Testis (tissue), 2 donors: ENCODE measurements at regions not wholly inside any gene's neighbourhood (a gene's known extent, or its start where the extent isn't known, plus 50 kb on each side); places are given as distances from the start of the nearest gene placed in this dataset.
"Not testable (repeated sequence)": the region's sequence is repeated elsewhere in the genome, so short reads cannot be mapped to it uniquely, and the experiment has no call there.

ENCODE experiments used
- DNase-seq: peaks from one replicate; pipeline ENCODE4 v3.0.0-alpha.2; 2019
- H3K27ac ChIP-seq, 2 donors: fragments of 200-600 bp; sonication (generic); one replicate each; pipeline ENCODE4 v1.5.1; 2019
- H3K27me3 ChIP-seq: fragments of 200-600 bp; sonication (generic); one replicate; pipeline ENCODE4 v1.5.1; 2019
- H3K36me3 ChIP-seq: fragments of 200-600 bp; sonication (generic); one replicate; pipeline ENCODE4 v1.5.1; 2017; ENCODE audit warnings: low read depth; ENCODE audit errors: missing control alignments
- H3K4me1 ChIP-seq: fragments of 200-600 bp; sonication (generic); one replicate; pipeline ENCODE4 v1.5.1; 2019
- H3K4me3 ChIP-seq, 2 donors: fragments of 200-600 bp; sonication (generic); one replicate each; pipeline ENCODE4 v1.5.1; 2017 to 2019
- H3K9me3 ChIP-seq: fragments of 200-600 bp; sonication (generic); one replicate; pipeline ENCODE4 v1.5.1; 2017
- CTCF ChIP-seq, 3 experiments: fragments of 450-650 bp in 2 of 3; fragments of 200-600 bp in 1 of 3; sonication (generic) in 1 of 3; IDR thresholded peaks; one replicate each; pipeline ENCODE4 v1.5.1; 2016 to 2019; ENCODE audit warnings: antibody characterized with exemption in 3 of 3, mild to moderate bottlenecking in 2 of 3, moderate library complexity in 1 of 3
- POLR2A ChIP-seq: fragments of 450-650 bp; IDR thresholded peaks from one replicate; pipeline ENCODE4 v1.6.1; 2017; ENCODE audit warnings: antibody characterized with exemption, mild to moderate bottlenecking, moderate library complexity
- WGBS, 2 donors: methylation state at CpG; one replicate each; pipeline ENCODE4 v1.1.5; 2018; 5-methylcytosine and 5-hydroxymethylcytosine counted together
- intact Hi-C: fragments of 100-400 bp; cut with DNase I; formaldehyde crosslinking; loops from one replicate; pipeline ENCODE4 v1.15.1; 2023; ENCODE audit warnings: low total_unique reads

GRCh38 chr4:107449611-107450369, 270.2 kb downstream of the PAPSS1 start:
- Histone ChIP-seq H3K4me1 (no peaks in the 10 kb centered on the region), H3K9me3 (no peaks in the 10 kb centered on the region), H3K27ac (no peak overlapping the region), H3K36me3 (no peaks in the 10 kb centered on the region), H3K4me3 (no peak overlapping the region), H3K27me3 (no peaks in the 10 kb centered on the region)
- TF ChIP-seq POLR2A, result no peak
- TF ChIP-seq CTCF (IDR thresholded peaks at IDR 0.05), result no peak
- no peak for DNase-seq
- 45 to 46% methylated on average over 4 of the region's 4 CpGs for WGBS, 2 donors
- intact Hi-C loops, result no loop called here

- WGBS, 2 donors, result 61 to 65% methylated on average over 3 of the region's 3 CpGs
- DNase-seq, result no peak
- Histone ChIP-seq H3K27me3 (no peaks in the 10 kb centered on the region), H3K27ac (no peak overlapping the region), H3K4me3 (no peak overlapping the region), H3K4me1 (no peaks in the 10 kb centered on the region), H3K9me3 (no peaks in the 10 kb centered on the region), H3K36me3 (no peaks in the 10 kb centered on the region)
- TF ChIP-seq POLR2A, result no peak
- no peak for TF ChIP-seq CTCF (IDR thresholded peaks at IDR 0.05)
- intact Hi-C loops, result no loop called here
Measured at GRCh38 chr4:107442538-107443111, 277.4 kb downstream of the PAPSS1 start.

- no peaks in the 10 kb centered on the region for H3K4me1 ChIP-seq
- no peaks in the 10 kb centered on the region for H3K9me3 ChIP-seq
- no peak overlapping the region for H3K4me3 ChIP-seq
- intact Hi-C loops, result no loop called here
- H3K36me3 ChIP-seq, result no peaks in the 10 kb centered on the region
- H3K27me3 ChIP-seq, result no peaks in the 10 kb centered on the region
- DNase-seq, result no peak
- TF ChIP-seq POLR2A, result no peak
- TF ChIP-seq CTCF (IDR thresholded peaks at IDR 0.05), result no peak
- 94 to 96% methylated on average over 3 of the region's 3 CpGs for WGBS, 2 donors
- no peak overlapping the region for H3K27ac ChIP-seq
Measured at GRCh38 chr4:107439401-107439800, 280.6 kb downstream of the PAPSS1 start.

- WGBS, 2 donors, result 57 to 66% methylated on average over 1 of the region's 1 CpG
- H3K27ac ChIP-seq, intact Hi-C loops, H3K36me3 ChIP-seq, H3K4me3 ChIP-seq, H3K4me1 ChIP-seq, H3K27me3 ChIP-seq, H3K9me3 ChIP-seq, DNase-seq: not testable (repeated sequence)
Measured at GRCh38 chr4:107436471-107436870, 283.6 kb downstream of the PAPSS1 start.

GRCh38 chr4:107432451-107432850, 287.6 kb downstream of the PAPSS1 start:
- H3K4me1 ChIP-seq, result no peaks in the 10 kb centered on the region
- no peak overlapping the region for H3K27ac ChIP-seq
- intact Hi-C loops, result no loop called here
- H3K4me3 ChIP-seq, result no peak overlapping the region
- DNase-seq, result no peak
- no peaks in the 10 kb centered on the region for H3K27me3 ChIP-seq
- TF ChIP-seq CTCF (IDR thresholded peaks at IDR 0.05) (no peak), POLR2A (no peak)
- no peaks in the 10 kb centered on the region for H3K9me3 ChIP-seq
- H3K36me3 ChIP-seq, result no peaks in the 10 kb centered on the region
